Endothelial cell of umbilical vein (primary cell): ENCODE measurements at regions not wholly inside any gene's neighbourhood (a gene's known extent, or its start where the extent isn't known, plus 50 kb on each side); places are given as distances from the start of the nearest gene placed in this dataset.

Experiments
- BruUV-seq: library from RNA; stranded (reverse); fragments of 400-500 nt; replicated peaks from 2 replicates; lab custom pipeline; 2021; lab: Mats Ljungman, UMichigan
- CTCF ChIA-PET: fragments of 300-600, 350-600 bp; sonication (Branson Sonifier 250); formaldehyde crosslinking; loops from one replicate; lab custom pipeline; 2021; ENCODE audit warnings: antibody characterized with exemption, inconsistent platforms; lab: Charles Lee
- POLR2A ChIA-PET: fragments of 300-600, 350-600 bp; sonication (Branson Sonifier 250); formaldehyde crosslinking; loops from one replicate; lab custom pipeline; 2021; ENCODE audit warnings: antibody characterized with exemption, inconsistent platforms; lab: Charles Lee
- DNase-seq: peaks from one replicate; pipeline ENCODE4 v3.0.0-alpha.2; 2011; ENCODE audit warnings: low read depth, low spot score
- FAIRE-seq: peaks from 2 replicates; lab custom pipeline; 2011; peaks lifted over from hg19 to GRCh38; lab: Jason Lieb, UNC
- H2AFZ ChIP-seq: 2 replicates; pipeline ENCODE4 v1.6.0; 2012; ENCODE audit warnings: low read depth, low read length, control low read depth, inconsistent platforms
- H3K27ac ChIP-seq: 2 replicates; pipeline ENCODE4 v1.5.1; 2011; ENCODE audit warnings: low read depth, mild to moderate bottlenecking, control low read depth, low read length, moderate library complexity; ENCODE audit not compliant: insufficient read depth
- H3K27me3 ChIP-seq, 2 experiments: 2 replicates each; pipeline versions ENCODE4 v1.6.0 to v1.6.1; 2011; ENCODE audit warnings: low read length in 2 of 2, mixed read lengths in 1 of 2; ENCODE audit not compliant: control insufficient read depth in 2 of 2, insufficient read depth in 2 of 2
- H3K36me3 ChIP-seq, 2 experiments: 2 replicates in 1 of 2; 3 replicates in 1 of 2; pipeline ENCODE4 v1.5.1; 2011; ENCODE audit warnings: low read length in 2 of 2, mild to moderate bottlenecking in 1 of 2, moderate library complexity in 1 of 2; ENCODE audit not compliant: control insufficient read depth in 2 of 2, insufficient read depth in 2 of 2; ENCODE audit errors: extremely low read depth in 1 of 2
- H3K4me1 ChIP-seq: 3 replicates; pipeline ENCODE4 v1.5.1; 2011; ENCODE audit warnings: mild to moderate bottlenecking, low read length; ENCODE audit not compliant: control insufficient read depth, insufficient read depth; ENCODE audit errors: extremely low read depth
- H3K4me2 ChIP-seq: 2 replicates; pipeline ENCODE4 v1.6.1; 2011; ENCODE audit warnings: low read length, control low read depth, mixed read lengths; ENCODE audit not compliant: insufficient read depth
- H3K4me3 ChIP-seq, 3 experiments: fragments of 200-600 bp in 1 of 3; sonication (generic), shearing (Covaris generic) in 1 of 3; replicated peaks in 1 of 3; 2 replicates each; pipeline ENCODE4 v1.5.1; 2011 to 2016; ENCODE audit warnings: control low read depth in 3 of 3, low read length in 3 of 3, mild to moderate bottlenecking in 2 of 3, inconsistent platforms in 1 of 3, low read depth in 1 of 3, moderate library complexity in 1 of 3; ENCODE audit not compliant: insufficient read depth in 1 of 3
- H3K79me2 ChIP-seq: 2 replicates; pipeline ENCODE4 v1.6.0; 2012; ENCODE audit warnings: low read length, inconsistent platforms; ENCODE audit not compliant: control insufficient read depth, insufficient read depth
- H3K9ac ChIP-seq: replicated peaks from 2 replicates; pipeline ENCODE3; 2011; ENCODE audit warnings: low read length, control low read depth; ENCODE audit not compliant: insufficient read depth; ENCODE audit errors: extremely low read depth
- H3K9me1 ChIP-seq: replicated peaks from 3 replicates; pipeline ENCODE4 v1.6.0; 2011; ENCODE audit warnings: mild to moderate bottlenecking, low read length; ENCODE audit not compliant: control insufficient read depth, insufficient read depth; ENCODE audit errors: extremely low read depth
- H3K9me3 ChIP-seq: replicated peaks from 2 replicates; pipeline ENCODE4 v1.5.1; 2012; ENCODE audit warnings: low read length, inconsistent platforms; ENCODE audit not compliant: control insufficient read depth, insufficient read depth
- H4K20me1 ChIP-seq: replicated peaks from 2 replicates; pipeline ENCODE3; 2011; ENCODE audit warnings: mild to moderate bottlenecking, low read length; ENCODE audit not compliant: control insufficient read depth, insufficient read depth; ENCODE audit errors: extremely low read depth
- EZH2 ChIP-seq: IDR thresholded peaks from 2 replicates; pipeline ENCODE4 v1.6.1; 2012; ENCODE audit warnings: borderline replicate concordance, low read depth, mild to moderate bottlenecking, moderate library complexity, low read length, inconsistent platforms; ENCODE audit not compliant: severe bottlenecking
- FOS ChIP-seq: IDR thresholded peaks from 2 replicates; pipeline ENCODE4 v1.6.1; 2011; ENCODE audit warnings: mild to moderate bottlenecking, low read length, moderate library complexity, borderline replicate concordance; ENCODE audit not compliant: insufficient read depth
- GATA2 ChIP-seq: IDR thresholded peaks from 2 replicates; pipeline ENCODE4 v1.7.0; 2011; ENCODE audit warnings: low read depth, mild to moderate bottlenecking, moderate library complexity, mixed read lengths, low read length; ENCODE audit not compliant: insufficient read length, insufficient read depth
- JUN ChIP-seq: IDR thresholded peaks from 2 replicates; pipeline ENCODE4 v1.6.1; 2011; ENCODE audit warnings: borderline replicate concordance, low read depth; ENCODE audit not compliant: insufficient read length, insufficient read depth
- MYC ChIP-seq: IDR thresholded peaks from one replicate; pipeline ENCODE4 v1.6.1; 2011; ENCODE audit warnings: mild to moderate bottlenecking, low read depth, low read length
- POLR2A ChIP-seq: IDR thresholded peaks from 2 replicates; pipeline ENCODE4 v1.6.1; 2012; ENCODE audit warnings: low read depth, mild to moderate bottlenecking, control low read depth, low read length
- POLR2AphosphoS5 ChIP-seq: IDR thresholded peaks from 2 replicates; pipeline ENCODE4 v1.6.1; 2012; ENCODE audit warnings: low read depth, mild to moderate bottlenecking, control low read depth, low read length, moderate library complexity; ENCODE audit not compliant: insufficient read depth
- dilution Hi-C: fragments of 300-500 bp; cut with MboI; formaldehyde crosslinking; loops from one replicate; pipeline ENCODE4 v1.15.0; 2019; ENCODE audit warnings: low sequenced_read_pairs; ENCODE audit not compliant: extremely low pct_ligation_motif_present
- intact Hi-C: fragments of 100-400 bp; cut with micrococcal nuclease; formaldehyde crosslinking; loops from one replicate; pipeline ENCODE4 v1.10.0; 2022
- TF ChIP-seq, protein P1 (sequence below): IDR thresholded peaks from 2 replicates; pipeline ENCODE4 v1.6.1; 2011; ENCODE audit not compliant: insufficient read depth, insufficient read length
- TF ChIP-seq, protein P2 (sequence below), 2 donors: IDR thresholded peaks; 1 replicate in 1 of 2; 2 replicates in 1 of 2; pipeline ENCODE4 v1.5.1; 2011; ENCODE audit warnings: low read length in 2 of 2, mild to moderate bottlenecking in 2 of 2, moderate library complexity in 2 of 2, control low read depth in 1 of 2, inconsistent platforms in 1 of 2, low read depth in 1 of 2; ENCODE audit not compliant: insufficient read depth in 1 of 2; ENCODE audit errors: extremely low read depth in 1 of 2

DNA sequence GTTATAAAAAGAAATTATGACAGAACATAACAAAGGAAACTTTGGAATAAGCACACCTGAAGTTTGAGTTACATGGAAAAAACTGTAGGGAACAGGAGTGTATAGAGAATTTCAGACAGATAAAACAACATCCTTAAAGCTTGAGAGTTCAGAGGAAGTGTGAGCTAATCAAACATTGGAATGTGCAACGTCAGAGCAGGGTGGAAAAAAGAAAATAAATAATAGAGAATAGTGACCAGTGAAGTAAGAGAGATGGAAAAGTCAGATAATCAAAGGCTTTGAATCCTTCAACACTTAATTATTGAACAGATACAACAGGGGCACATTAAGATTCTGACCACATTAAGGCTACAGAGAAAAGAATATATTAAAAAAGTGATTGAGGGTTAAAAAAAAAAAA is 128.5 kb upstream of the CDH10 start:
- ChIA-PET POLR2A (no interaction called here), CTCF (no interaction called here)
- no peak overlapping the region for H3K4me2 ChIP-seq
- H3K9me3 ChIP-seq = no peaks in the 10 kb centered on the region
- no peak overlapping the region for H3K27ac ChIP-seq
- intact Hi-C loops (no loop called here), dilution Hi-C loops (no loop called here)
- FAIRE-seq = no peak
- H3K4me3 ChIP-seq = no peak overlapping the region
- no peaks in the 10 kb centered on the region for H4K20me1 ChIP-seq
- no peaks in the 10 kb centered on the region for H3K9me1 ChIP-seq
- no peaks in the 10 kb centered on the region for H3K36me3 ChIP-seq
- H3K79me2 ChIP-seq = no peaks in the 10 kb centered on the region
- H2AFZ ChIP-seq = no peak overlapping the region
- no TSS peak for BruUV-seq
- H3K27me3 ChIP-seq = no peaks in the 10 kb centered on the region
- DNase-seq = no peak
- TF ChIP-seq, protein P1, sequence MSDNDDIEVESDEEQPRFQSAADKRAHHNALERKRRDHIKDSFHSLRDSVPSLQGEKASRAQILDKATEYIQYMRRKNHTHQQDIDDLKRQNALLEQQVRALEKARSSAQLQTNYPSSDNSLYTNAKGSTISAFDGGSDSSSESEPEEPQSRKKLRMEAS = no peak
- TF ChIP-seq GATA2 = no peak
- TF ChIP-seq FOS = no peak
- no peak for TF ChIP-seq POLR2AphosphoS5
- no peak for TF ChIP-seq POLR2A
- no peak for TF ChIP-seq JUN
- no peak for TF ChIP-seq EZH2
- TF ChIP-seq MYC = no peak
- TF ChIP-seq, protein P2, sequence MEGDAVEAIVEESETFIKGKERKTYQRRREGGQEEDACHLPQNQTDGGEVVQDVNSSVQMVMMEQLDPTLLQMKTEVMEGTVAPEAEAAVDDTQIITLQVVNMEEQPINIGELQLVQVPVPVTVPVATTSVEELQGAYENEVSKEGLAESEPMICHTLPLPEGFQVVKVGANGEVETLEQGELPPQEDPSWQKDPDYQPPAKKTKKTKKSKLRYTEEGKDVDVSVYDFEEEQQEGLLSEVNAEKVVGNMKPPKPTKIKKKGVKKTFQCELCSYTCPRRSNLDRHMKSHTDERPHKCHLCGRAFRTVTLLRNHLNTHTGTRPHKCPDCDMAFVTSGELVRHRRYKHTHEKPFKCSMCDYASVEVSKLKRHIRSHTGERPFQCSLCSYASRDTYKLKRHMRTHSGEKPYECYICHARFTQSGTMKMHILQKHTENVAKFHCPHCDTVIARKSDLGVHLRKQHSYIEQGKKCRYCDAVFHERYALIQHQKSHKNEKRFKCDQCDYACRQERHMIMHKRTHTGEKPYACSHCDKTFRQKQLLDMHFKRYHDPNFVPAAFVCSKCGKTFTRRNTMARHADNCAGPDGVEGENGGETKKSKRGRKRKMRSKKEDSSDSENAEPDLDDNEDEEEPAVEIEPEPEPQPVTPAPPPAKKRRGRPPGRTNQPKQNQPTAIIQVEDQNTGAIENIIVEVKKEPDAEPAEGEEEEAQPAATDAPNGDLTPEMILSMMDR (IDR thresholded peaks at IDR 0.05; ENCODE audit: extremely low read depth in 1 of 2, insufficient read depth in 1 of 2, low read depth in 1 of 2, low read length in 2 of 2) = no peak
- no peak overlapping the region for H3K9ac ChIP-seq
- H3K4me1 ChIP-seq = no peaks in the 10 kb centered on the region
